ENCODE measurements at regions not wholly inside any gene's neighbourhood (a gene's known extent, or its start where the extent isn't known, plus 50 kb on each side); places are given as distances from the start of the nearest gene placed in this dataset.
A peak's percentile ranks its signal among the peaks of the same experiment; 100 is the strongest.
"Not testable (repeated sequence)": the region's sequence is repeated elsewhere in the genome, so short reads cannot be mapped to it uniquely, and the experiment has no call there.

- no peak for DNase-seq (ENCODE audit: low read depth)
Measured at GRCh38 chr1:99537886-99538617, 107.9 kb upstream of the PALMD start.

DNA sequence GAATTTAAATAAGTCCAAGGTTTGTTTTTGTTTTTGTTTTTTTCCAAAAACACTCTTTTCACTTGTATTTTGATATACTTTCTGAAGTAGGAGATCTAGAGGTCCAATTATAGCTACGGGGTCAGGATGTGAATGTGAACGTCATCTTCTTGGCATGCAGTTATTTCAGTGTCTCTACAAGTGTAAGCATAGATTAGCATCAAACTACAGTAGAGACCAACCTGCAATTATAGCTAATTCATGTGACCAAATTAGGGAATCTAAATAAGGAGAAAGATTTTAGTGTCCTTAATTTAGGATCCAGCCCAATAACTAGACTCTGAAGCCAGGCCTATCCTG is 107.3 kb upstream of the PALMD start:
- DNase-seq (ENCODE audit: low read depth) = no peak

GRCh38 chr1:99539131-99539530 is 106.8 kb upstream of the PALMD start:
- no peak for DNase-seq (ENCODE audit: low read depth)

GRCh38 chr1:99540744-99541143 is 105.2 kb upstream of the PALMD start:
- no peak for DNase-seq (ENCODE audit: low read depth)

DNA sequence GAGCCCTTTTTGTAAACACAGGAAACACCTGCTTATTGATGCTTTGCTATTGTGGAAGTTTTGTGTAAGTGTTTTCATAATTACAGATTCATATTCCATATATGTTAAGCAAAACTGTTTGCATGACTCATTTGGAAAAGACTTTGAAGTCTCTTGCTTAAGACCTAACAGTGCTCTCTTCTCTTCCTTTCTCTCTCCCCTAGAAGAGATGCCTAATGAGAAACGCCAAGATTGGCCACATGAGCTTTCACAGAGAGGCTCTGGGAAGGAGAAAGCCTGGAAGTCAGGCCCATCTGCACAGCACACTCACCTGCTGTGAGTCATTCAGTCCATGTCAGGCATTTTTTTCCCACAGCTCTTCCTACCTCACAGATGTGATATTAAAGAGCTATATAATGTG is 101.6 kb upstream of the PALMD start:
- DNase-seq (ENCODE audit: low read depth) = peak; percentile 20

- no peak for DNase-seq (ENCODE audit: low read depth)
Measured at GRCh38 chr1:99546432-99547416, 99.2 kb upstream of the PALMD start.

- peak; percentile 22 for DNase-seq (ENCODE audit: low read depth)
Measured at GRCh38 chr1:99548943-99549605, 96.8 kb upstream of the PALMD start.

DNA sequence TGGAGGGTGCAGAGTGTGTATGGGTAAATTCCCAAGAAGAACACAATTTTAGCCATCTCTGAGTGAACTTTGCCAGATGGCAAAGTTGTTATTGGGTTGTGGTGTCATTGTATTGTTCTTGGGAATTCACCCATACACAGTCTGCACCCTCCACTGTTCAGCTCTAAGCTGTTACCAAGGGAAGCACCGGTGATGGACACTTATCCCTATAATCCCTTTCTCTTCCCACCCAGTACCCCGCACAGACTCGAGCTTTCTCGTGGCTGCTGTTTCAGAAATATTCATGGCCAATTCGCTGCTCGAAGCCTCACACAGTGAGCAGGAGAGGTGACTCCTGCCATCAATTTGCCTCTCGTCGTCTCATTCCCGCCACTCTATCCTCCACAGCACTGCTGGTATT is 95.7 kb upstream of the PALMD start:
- DNase-seq (ENCODE audit: low read depth) = no peak

DNA sequence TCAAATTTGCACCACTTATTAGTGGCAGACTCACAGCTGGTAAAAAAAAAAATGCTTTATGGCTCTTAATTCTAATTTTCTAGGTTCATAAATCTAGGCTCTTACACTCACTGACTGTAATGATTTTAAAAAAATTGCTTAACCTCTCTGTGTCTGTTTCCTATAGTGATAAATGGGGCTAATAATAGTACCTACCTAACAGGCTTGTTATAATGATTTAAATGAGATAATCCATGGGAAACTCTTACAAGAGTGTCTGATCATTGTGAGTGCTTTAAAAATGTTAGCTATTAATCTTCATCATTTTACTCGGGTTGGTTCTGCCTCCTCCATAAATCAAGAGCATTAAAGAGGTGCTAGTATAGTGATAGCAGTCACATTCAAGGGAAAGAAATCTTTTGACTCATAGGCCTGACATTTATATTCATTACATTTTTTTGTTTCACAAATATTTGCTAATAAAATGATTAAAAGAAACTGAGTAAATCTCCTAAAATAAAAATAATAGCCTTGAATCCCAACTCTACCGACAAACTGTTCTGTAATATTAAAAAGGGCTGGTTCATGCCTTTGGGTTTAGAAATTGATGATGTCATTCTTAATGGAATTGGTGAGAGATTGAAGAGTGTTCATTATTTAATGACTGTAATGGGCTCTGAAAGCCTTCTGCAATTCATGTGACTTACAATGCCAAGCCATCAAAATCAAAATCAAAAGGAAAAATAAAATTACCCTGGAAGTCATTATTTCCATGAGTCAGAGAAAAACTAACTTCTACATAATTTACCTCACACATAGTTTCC is 93.9 kb upstream of the PALMD start:
- DNase-seq (ENCODE audit: low read depth) = no peak

- DNase-seq (ENCODE audit: low read depth) = no peak
Measured at GRCh38 chr1:99553301-99553700, 92.6 kb upstream of the PALMD start.

DNA sequence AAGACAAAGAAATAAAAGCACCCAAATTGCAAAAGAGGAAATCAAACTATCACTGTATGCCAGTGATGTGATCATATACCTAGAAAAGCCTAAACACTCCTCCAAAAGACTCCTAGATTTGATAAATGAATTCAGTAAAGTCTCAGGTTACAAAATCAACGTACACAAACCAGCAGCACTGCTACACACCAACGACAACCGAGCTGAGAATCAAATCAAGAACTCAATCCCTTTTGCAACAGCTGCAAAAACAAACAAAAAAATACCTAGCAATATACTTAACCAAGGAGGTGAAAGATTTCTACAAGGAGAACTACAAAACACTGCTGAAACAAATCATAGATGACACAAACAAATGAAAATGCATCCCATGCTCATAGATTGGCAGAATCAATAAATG is 92.1 kb upstream of the PALMD start:
- DNase-seq (ENCODE audit: low read depth) = not testable (repeated sequence)

GRCh38 chr1:99554727-99555126 is 91.2 kb upstream of the PALMD start:
- no peak for DNase-seq (ENCODE audit: low read depth)

- DNase-seq (ENCODE audit: low read depth) = peak; percentile 60
Measured at GRCh38 chr1:99557546-99558202, 88.2 kb upstream of the PALMD start.

DNA sequence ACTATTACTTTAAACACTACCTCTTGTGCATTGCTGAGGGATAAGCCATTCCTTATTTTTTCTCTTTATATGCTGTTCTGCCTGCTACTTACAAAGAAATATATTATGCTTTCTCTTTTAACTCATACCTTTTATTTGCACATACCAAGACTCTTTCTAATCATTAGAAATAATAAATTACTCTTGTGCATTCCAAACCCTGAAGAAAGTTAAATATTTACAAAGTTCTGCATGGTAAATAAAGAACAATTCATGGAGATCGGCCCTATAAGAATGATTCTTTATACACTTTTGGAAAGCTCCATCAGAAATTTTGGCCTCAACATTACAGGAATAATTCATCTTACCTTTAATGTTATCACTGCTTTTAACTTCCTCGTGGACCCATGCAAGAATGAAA is 86.7 kb upstream of the PALMD start:
- no peak for DNase-seq (ENCODE audit: low read depth)

GRCh38 chr1:99560207-99561040 is 85.5 kb upstream of the PALMD start:
- DNase-seq (ENCODE audit: low read depth) = no peak

- DNase-seq (ENCODE audit: low read depth) = no peak
Measured at GRCh38 chr1:99561952-99562351, 84.0 kb upstream of the PALMD start.

- no peak for DNase-seq (ENCODE audit: low read depth)
Measured at GRCh38 chr1:99565606-99566289, 80.2 kb upstream of the PALMD start.

- DNase-seq (ENCODE audit: low read depth) = no peak
Measured at GRCh38 chr1:99566290-99567021, 79.5 kb upstream of the PALMD start.
